CD4-positive, alpha-beta T cell (primary cell): ENCODE measurements at regions not wholly inside any gene's neighbourhood (a gene's known extent, or its start where the extent isn't known, plus 50 kb on each side); places are given as distances from the start of the nearest gene placed in this dataset.

ENCODE experiments used
- ATAC-seq: fragments of 200-7000 bp; cut with Tn5 transposase; one replicate; pipeline ENCODE4 v1.10.0; 2022; ENCODE audit warnings: mild to moderate bottlenecking; ENCODE audit not compliant: poor library complexity
- CTCF ChIA-PET: fragments of 350-600 bp; sonication (Branson Sonifier 250); formaldehyde crosslinking; loops from one replicate; lab custom pipeline; 2021; ENCODE audit warnings: antibody characterized with exemption, inconsistent platforms; lab: Charles Lee
- POLR2A ChIA-PET: fragments of 350-600 bp; sonication (Branson Sonifier 250); formaldehyde crosslinking; loops from one replicate; lab custom pipeline; 2021; ENCODE audit warnings: antibody characterized with exemption, inconsistent platforms; lab: Charles Lee
- DNase-seq, 14 experiments: peaks; one replicate each; pipeline ENCODE4 v3.0.0-alpha.2; 2013 to 2020; ENCODE audit warnings: mixed read lengths in 2 of 14
- H3K27ac ChIP-seq, 2 donors: one replicate each; pipeline versions ENCODE4 v1.5.1 to v1.7.0; 2013; ENCODE audit warnings: low read length in 2 of 2, low read depth in 1 of 2, mild to moderate bottlenecking in 1 of 2
- H3K27me3 ChIP-seq, 2 experiments: 1 replicate in 1 of 2; 2 replicates in 1 of 2; pipeline versions ENCODE4 v1.6.1 to v1.7.0; 2013; ENCODE audit warnings: low read length in 2 of 2, control low read depth in 1 of 2, mild to moderate bottlenecking in 1 of 2, moderate library complexity in 1 of 2; ENCODE audit not compliant: insufficient read depth in 2 of 2, control insufficient read depth in 1 of 2
- H3K36me3 ChIP-seq: one replicate; pipeline ENCODE4 v1.6.1; 2013; ENCODE audit warnings: low read length, control low read depth; ENCODE audit not compliant: insufficient read depth
- H3K4me1 ChIP-seq: one replicate; pipeline ENCODE4 v1.6.1; 2013; ENCODE audit warnings: low read length, control low read depth; ENCODE audit not compliant: insufficient read depth
- H3K4me3 ChIP-seq: one replicate; pipeline ENCODE4 v1.5.1; 2013; ENCODE audit warnings: mild to moderate bottlenecking, low read length, moderate library complexity
- H3K9me3 ChIP-seq, 2 experiments: 1 replicate in 1 of 2; 2 replicates in 1 of 2; pipeline versions ENCODE4 v1.6.1 to v1.7.0; 2013; ENCODE audit warnings: low read length in 2 of 2, mild to moderate bottlenecking in 2 of 2, control low read depth in 1 of 2, moderate library complexity in 1 of 2; ENCODE audit not compliant: control insufficient read depth in 1 of 2, insufficient read depth in 1 of 2
- H3K27ac Mint-ChIP-seq: one replicate; pipeline ENCODE4 v1.8.0; 2020; ENCODE audit warnings: mixed read lengths
- H3K27me3 Mint-ChIP-seq: one replicate; pipeline ENCODE4 v1.8.0; 2021; ENCODE audit warnings: mixed read lengths
- H3K36me3 Mint-ChIP-seq: one replicate; pipeline ENCODE4 v1.8.0; 2021; ENCODE audit warnings: low read depth, mixed read lengths
- H3K4me1 Mint-ChIP-seq: one replicate; pipeline ENCODE4 v1.8.0; 2021; ENCODE audit warnings: low read depth, mixed read lengths
- H3K4me3 Mint-ChIP-seq: one replicate; pipeline ENCODE4 v1.8.0; 2020; ENCODE audit warnings: mild to moderate bottlenecking, mixed read lengths
- H3K9me3 Mint-ChIP-seq: one replicate; pipeline ENCODE4 v1.8.0; 2020; ENCODE audit warnings: mixed read lengths
- intact Hi-C, 2 experiments: fragments of 100-400 bp; cut with DNase I in 1 of 2; cut with micrococcal nuclease in 1 of 2; formaldehyde crosslinking; loops; one replicate each; pipeline versions ENCODE4 v1.15.1 to v1.9.0; 2023 to 2025; cut with DNase I, micrococcal nuclease
- TF ChIP-seq, protein P1 (sequence below): fragments of 200-600 bp; IDR thresholded peaks from one replicate; pipeline ENCODE4 v1.8.0; 2022; ENCODE audit warnings: antibody characterized with exemption, mild to moderate bottlenecking

DNA sequence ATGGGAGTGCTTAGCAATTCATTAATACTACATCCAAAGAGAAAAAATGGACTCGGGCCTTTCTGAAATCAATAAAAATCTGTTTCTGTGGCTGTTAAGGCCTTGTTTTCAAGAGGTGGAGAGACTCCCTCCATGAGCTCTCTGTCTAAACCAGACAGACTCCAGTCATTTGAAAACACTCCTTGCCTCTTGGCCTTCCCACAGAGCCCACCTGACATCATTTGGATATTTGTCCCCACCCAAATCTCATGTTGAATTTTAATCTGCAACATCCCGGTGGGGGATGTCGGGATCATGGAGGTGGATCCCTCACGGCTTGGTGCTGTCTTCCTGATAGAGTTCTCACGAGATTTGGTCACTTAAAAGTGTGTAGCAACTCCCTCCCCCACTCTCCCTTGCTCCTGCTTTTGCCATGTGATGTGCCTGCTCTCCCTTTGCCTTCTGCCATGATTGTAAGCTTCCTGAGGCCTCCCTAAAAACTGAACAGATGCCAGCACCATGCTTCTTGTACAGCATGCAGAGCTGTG lies 226.3 kb downstream of the TBXT start:
- no peak overlapping the region for H3K4me3 ChIP-seq
- H3K27ac ChIP-seq: no peak overlapping the region
- DNase-seq (no peak), ATAC-seq (no peak)
- H3K9me3 ChIP-seq: peaks cover 0 to 9% of the 10 kb centered on the region in 2 experiments
- TF ChIP-seq, protein P1, sequence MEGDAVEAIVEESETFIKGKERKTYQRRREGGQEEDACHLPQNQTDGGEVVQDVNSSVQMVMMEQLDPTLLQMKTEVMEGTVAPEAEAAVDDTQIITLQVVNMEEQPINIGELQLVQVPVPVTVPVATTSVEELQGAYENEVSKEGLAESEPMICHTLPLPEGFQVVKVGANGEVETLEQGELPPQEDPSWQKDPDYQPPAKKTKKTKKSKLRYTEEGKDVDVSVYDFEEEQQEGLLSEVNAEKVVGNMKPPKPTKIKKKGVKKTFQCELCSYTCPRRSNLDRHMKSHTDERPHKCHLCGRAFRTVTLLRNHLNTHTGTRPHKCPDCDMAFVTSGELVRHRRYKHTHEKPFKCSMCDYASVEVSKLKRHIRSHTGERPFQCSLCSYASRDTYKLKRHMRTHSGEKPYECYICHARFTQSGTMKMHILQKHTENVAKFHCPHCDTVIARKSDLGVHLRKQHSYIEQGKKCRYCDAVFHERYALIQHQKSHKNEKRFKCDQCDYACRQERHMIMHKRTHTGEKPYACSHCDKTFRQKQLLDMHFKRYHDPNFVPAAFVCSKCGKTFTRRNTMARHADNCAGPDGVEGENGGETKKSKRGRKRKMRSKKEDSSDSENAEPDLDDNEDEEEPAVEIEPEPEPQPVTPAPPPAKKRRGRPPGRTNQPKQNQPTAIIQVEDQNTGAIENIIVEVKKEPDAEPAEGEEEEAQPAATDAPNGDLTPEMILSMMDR: no peak
- no peaks in the 10 kb centered on the region for H3K9me3 Mint-ChIP-seq
- no peak overlapping the region for H3K27ac Mint-ChIP-seq
- H3K4me1 Mint-ChIP-seq: no peaks in the 10 kb centered on the region
- H3K27me3 ChIP-seq: no peaks in the 10 kb centered on the region
- H3K4me3 Mint-ChIP-seq: no peak overlapping the region
- CTCF ChIA-PET: no interaction called here
- H3K4me1 ChIP-seq: no peaks in the 10 kb centered on the region
- no peaks in the 10 kb centered on the region for H3K36me3 Mint-ChIP-seq
- intact Hi-C loops: no loop called here
- H3K27me3 Mint-ChIP-seq: no peaks in the 10 kb centered on the region
- POLR2A ChIA-PET: no interaction called here
- no peaks in the 10 kb centered on the region for H3K36me3 ChIP-seq

DNA sequence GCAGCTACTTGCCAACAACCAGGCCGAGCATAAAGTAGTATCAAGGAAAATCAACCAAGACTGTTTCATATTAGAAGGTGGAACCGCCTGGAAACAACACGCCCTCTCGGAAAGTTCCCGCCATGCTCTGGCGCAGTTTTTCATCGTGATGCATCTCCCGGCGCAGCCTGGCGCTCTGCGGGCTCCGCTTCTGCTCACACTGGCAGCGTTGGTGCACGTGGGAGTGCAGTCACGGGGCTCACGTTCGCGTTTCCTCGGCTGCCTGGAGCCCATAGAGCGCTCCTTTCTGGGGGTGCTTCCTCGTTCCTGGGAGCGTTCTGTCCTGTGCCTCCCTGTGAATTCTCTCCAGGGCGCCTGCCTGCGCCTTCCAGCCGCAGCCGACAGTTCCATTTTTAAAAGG lies 227.3 kb downstream of the TBXT start:
- intact Hi-C loops: no loop called here
- peaks cover 0 to 9% of the 10 kb centered on the region in 2 experiments for H3K9me3 ChIP-seq
- no peak overlapping the region for H3K27ac Mint-ChIP-seq
- H3K9me3 Mint-ChIP-seq: no peaks in the 10 kb centered on the region
- no peak overlapping the region for H3K27ac ChIP-seq
- H3K27me3 ChIP-seq: no peaks in the 10 kb centered on the region
- ATAC-seq (no peak), DNase-seq (no peak)
- H3K4me1 ChIP-seq: no peaks in the 10 kb centered on the region
- ChIA-PET CTCF (no interaction called here), POLR2A (no interaction called here)
- H3K4me3 Mint-ChIP-seq: no peak overlapping the region
- no peaks in the 10 kb centered on the region for H3K36me3 ChIP-seq
- TF ChIP-seq, protein P1: no peak
- H3K4me1 Mint-ChIP-seq: no peaks in the 10 kb centered on the region
- no peak overlapping the region for H3K4me3 ChIP-seq
- no peaks in the 10 kb centered on the region for H3K36me3 Mint-ChIP-seq
- H3K27me3 Mint-ChIP-seq: peaks cover 4% of the 10 kb centered on the region

DNA sequence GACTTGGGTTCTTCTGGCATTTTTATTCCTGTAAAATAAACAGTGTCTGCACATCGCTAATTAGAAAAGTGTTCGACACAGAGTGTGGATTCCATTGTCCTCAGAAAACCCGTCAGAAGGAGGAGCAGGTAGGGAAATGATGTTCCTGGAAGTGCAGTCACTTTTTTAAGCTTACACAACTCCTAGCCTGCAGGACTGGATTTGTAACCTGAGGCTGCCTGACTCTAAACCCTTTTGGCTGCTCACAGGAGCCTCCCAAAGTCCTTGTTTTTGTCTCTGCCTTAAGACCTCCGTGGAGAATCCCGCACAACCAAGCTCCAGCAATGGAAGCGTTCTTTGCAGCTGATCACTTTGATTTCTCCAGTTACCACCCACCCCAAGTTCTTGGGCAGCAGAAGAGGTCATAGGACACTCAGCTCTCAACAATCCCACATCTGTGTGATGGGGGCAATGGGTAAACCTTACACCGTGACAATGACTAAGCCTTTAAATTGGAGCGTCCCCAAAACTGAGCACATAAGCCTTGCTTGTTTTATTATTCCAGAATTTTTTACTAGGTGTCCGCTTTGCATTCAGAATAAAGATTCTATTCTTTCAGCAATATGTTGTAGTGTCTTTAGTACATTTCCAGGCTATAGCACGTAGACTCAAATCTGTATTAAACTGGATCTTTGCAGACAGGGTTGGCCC lies 227.9 kb downstream of the TBXT start:
- TF ChIP-seq, protein P1: no peak
- Mint-ChIP-seq H3K4me1 (no peaks in the 10 kb centered on the region), H3K36me3 (no peaks in the 10 kb centered on the region), H3K27ac (no peak overlapping the region), H3K4me3 (no peak overlapping the region), H3K9me3 (no peaks in the 10 kb centered on the region), H3K27me3 (peaks cover 4% of the 10 kb centered on the region)
- POLR2A ChIA-PET: no interaction called here
- ATAC-seq (no peak), DNase-seq (no peak)
- intact Hi-C loops: no loop called here
- H3K9me3 ChIP-seq: peaks cover 0 to 9% of the 10 kb centered on the region in 2 experiments
- H3K4me3 ChIP-seq: no peak overlapping the region
- H3K36me3 ChIP-seq: no peaks in the 10 kb centered on the region
- H3K4me1 ChIP-seq: no peaks in the 10 kb centered on the region
- H3K27ac ChIP-seq: no peak overlapping the region
- no peaks in the 10 kb centered on the region for H3K27me3 ChIP-seq
- CTCF ChIA-PET: no interaction called here
